Fibroblast of the conjunctiva (primary cell): ENCODE measurements at regions not wholly inside any gene's neighbourhood (a gene's known extent, or its start where the extent isn't known, plus 50 kb on each side); places are given as distances from the start of the nearest gene placed in this dataset.
A peak's percentile ranks its signal among the peaks of the same experiment; 100 is the strongest.

Experiments used
- DNase-seq: peaks from one replicate; pipeline ENCODE4 v3.0.0-alpha.2; 2010; ENCODE audit warnings: low read depth

DNA sequence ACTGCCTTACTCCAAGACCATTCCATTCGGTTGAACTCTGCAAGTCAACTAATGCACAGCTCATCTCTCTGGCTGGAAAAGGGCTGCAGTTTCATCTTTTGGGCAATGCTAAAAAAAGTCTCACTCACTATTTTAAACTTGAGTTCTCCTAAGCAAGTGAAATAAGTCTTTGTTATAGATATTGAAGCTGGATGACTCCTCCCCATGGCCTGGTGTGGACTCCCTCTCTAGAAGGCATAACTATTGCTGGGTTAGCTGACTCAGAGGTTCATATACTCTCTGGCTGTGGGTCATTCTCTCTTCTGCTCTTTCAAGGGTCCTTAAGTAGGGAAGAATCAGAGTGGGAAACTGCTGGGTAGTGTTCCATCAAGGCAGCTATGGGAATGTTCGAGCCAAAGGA, 88.0 kb downstream of the XCL2 start:
- no peak for DNase-seq

DNA sequence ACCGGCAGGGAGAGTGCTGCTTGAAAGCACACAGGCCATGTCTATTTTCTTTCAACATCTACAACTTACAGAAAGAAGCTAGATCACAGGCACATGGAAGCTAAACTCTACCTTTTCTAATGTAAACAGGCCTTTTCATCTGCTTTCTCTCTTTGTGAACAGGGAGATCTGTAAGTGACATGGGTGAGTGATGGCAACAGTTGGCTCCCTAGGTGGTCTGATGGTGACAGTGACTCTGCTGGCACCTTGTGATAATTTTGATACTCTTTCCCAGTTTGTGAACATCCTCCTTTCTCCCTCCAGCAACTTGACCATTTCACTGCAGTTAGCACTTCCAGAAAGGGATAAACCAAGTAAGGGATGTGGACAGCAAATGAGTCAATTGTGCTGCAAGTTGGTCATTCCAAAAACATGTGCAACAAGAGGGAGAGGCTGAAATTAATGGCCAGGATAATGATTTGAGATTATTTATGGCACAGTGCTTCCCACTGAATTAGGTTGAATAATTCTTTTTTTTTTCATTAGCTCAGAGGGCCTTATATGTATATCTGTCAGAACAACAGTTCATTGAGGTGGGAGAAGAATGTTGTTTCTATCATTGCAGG, 89.5 kb downstream of the XCL2 start:
- no peak for DNase-seq

- DNase-seq: no peak
Measured at GRCh38 chr1:168453056-168453455, 90.7 kb downstream of the XCL2 start.

- DNase-seq: no peak
Measured at GRCh38 chr1:168452329-168452728, 91.5 kb downstream of the XCL2 start.

DNA sequence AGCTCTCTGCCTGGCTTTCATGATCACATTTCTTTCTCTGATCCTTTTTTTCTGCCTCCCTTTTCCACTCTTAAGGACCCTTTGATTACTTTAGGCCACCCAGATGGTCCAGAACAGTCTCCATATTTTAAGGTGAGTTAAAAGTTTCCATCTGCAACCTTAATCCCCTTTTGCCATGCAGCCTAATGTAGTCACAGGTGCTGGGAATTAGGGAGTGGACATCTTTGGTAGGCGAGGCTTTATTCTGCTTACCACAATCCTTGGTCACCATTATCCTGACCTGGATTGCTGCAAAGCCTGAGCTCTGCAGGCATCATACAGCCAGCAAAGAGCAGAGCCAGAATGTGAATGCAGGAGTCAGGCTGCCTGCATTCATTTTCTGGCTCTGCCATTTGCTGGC, 95.9 kb downstream of the XCL2 start:
- DNase-seq: no peak

GRCh38 chr1:168446081-168446480, 97.7 kb downstream of the XCL2 start:
- DNase-seq: no peak

DNA sequence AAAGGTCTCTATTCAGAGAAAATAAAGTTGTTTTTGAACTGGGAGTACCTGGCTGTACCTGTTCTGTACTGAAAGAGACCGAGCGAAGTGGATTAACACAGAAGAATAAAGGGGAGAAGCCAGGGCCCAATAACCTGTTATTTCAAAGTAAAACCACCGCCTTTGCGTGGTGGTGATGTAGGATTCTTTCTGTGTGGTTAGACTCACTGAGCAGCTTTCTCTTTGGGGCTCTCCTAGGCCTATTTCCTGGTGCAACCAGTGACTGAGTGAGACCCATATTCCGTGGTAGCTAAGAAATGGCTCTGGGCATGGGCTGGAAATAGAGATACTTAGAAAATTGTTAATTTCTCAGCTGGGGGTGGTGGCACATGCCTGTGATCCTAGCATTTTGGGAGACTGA, 99.9 kb downstream of the XCL2 start:
- no peak for DNase-seq

DNA sequence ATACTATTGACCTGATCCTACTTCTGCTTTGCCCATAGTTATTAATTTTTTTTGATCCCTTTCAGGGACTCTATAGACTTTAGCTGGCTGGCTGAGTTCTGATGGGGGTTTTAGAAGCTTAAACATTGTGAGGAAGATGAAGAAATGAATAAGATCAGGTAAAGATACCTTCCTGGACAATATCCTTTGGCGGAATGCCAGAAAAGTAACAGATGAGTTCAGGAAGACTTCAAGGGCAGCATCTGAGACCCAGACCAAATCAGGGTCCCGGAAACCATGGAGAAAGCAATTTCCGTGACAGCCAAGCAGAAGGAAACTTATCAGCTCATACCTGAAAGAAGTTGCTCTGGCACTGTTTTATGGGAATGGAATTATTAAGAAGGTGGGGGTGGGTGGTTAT, 100.4 kb downstream of the XCL2 start:
- DNase-seq: no peak

DNA sequence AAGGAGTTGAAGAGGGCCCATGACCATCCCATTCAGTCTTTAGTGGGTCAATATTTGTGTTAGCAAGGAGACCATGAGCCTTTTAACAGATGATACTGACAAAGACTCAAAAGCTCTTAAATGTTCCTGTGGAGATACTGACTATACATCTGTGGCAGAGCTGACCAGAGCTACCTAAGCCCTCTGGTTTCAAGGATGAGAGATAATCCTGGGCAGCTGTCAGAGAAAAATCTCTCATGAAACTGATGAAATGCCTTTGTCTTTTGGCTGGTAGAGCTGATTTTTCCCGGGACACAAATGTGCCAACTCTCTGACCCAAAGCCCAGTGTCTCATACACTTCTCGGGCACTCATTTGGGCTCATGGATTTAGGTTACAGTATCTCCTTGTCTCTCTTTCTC, 100.9 kb downstream of the XCL2 start:
- DNase-seq: no peak

GRCh38 chr1:168441745-168442144, 102.1 kb downstream of the XCL2 start:
- DNase-seq: no peak

GRCh38 chr1:168439456-168440375, 104.1 kb downstream of the XCL2 start:
- peak; percentile 80 for DNase-seq

DNA sequence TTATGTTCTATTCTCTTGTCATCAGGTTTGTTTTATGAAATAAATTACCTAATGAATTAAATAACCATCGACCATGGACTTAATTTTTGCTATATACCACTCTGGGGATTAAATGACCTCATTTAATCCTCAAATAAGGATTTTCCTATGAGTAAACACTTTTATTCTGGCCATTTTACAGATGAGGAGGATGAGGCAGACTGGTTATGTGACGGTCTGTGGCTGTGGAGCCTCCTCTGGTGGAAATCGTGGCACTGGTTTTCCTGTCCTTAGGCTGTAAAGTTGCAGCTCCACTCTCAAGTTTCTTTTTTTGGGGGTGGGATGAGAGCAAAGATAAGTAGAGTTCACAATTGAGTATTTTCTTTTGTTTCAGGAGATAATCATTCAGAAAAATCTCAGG, 105.2 kb downstream of the XCL2 start:
- no peak for DNase-seq

GRCh38 chr1:168437821-168438220, 106.0 kb downstream of the XCL2 start:
- no peak for DNase-seq

GRCh38 chr1:168435439-168435838, 108.4 kb downstream of the XCL2 start:
- DNase-seq: no peak

GRCh38 chr1:168433238-168433637, 110.6 kb downstream of the XCL2 start:
- DNase-seq: no peak

DNA sequence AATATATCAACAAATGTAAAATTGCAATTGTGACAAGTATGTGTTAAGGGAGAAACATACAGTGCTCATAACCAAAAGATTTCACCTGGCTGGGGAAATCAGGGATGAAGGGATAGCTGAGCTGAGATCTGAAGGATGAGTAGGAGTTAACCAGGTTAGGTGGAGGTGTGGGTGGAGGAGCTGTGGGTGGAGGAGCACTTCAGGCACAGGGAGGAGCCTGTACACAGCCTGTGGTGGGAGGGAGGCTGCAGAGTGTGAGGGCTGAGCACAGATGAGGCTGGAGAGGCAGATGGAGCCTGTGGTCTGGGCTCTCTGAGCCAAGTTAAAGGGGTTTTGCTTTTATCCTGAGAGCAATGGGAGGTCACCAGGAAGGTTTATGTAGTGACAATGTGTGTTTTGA, 111.9 kb downstream of the XCL2 start:
- DNase-seq: no peak

DNA sequence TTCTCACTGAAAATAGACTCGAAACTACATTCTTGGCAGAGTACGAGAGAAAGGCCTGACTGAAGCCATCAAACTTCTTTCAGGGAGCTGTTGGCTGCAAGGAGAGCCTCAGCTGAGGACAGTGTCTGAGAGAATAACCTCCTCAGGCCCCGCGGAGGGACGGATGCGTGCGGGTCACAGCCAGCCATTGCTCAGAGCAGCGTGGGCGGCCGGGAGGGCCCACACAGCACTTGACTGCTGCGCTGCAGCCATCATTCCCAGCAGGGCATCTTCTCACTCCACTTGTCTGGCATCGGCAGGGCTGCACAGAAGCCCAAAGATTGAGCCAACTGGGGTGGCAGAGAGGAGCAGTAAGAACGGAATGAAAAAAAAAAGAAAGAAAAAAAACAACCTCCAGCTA, 113.5 kb downstream of the XCL2 start:
- DNase-seq: no peak

DNA sequence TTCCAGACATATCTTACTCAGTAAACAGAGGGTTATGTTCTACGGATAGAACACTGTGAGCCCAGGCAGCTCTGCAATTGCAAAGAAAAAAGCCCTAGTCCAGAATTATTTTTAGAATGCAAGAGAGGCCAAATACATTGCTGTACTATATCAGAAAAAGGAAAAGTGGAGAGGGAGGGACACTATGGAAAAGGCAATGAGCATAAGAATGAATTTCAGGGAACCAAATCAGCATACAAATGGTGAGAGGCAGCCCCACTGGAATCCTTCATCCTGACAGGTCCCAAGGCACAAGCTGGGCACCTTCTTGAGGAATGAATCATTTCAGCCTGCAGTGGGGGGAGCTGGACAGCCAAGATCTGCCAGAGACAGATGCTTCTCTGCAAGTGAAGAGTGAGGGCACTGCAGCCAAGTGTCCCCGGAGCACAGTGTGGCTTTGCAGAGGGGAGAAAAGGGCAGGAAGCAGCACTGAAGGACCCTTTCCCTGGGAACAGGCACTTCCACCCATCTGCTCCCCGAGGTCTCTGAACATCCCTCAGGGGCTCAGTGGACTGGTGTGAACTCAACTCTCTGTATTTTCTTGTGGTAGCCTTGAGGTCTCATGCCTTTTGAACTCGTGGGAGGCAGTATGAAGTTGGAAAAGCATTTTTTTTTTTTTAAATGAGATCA, 115.6 kb downstream of the XCL2 start:
- DNase-seq: no peak

GRCh38 chr1:168427051-168427450, 116.7 kb downstream of the XCL2 start:
- DNase-seq: no peak

DNA sequence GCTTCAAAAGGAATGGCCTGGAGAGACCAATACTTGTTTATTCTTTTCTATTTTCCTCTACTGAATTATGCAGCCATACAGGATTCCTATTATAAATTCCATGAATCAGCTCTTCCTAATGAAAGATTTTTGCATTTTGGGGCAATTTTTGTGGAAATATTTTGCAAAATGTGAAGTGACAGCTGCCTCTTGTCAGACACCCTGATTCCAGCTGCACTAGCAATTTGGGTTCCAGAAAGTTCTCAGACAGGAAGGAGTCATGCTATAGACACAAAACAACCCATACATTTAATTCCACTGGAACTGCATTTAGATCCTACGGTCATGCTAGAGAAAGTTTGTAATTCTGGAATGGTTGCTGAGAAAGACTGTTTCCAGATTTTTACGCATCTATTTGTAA, 119.5 kb downstream of the XCL2 start:
- DNase-seq: no peak

DNA sequence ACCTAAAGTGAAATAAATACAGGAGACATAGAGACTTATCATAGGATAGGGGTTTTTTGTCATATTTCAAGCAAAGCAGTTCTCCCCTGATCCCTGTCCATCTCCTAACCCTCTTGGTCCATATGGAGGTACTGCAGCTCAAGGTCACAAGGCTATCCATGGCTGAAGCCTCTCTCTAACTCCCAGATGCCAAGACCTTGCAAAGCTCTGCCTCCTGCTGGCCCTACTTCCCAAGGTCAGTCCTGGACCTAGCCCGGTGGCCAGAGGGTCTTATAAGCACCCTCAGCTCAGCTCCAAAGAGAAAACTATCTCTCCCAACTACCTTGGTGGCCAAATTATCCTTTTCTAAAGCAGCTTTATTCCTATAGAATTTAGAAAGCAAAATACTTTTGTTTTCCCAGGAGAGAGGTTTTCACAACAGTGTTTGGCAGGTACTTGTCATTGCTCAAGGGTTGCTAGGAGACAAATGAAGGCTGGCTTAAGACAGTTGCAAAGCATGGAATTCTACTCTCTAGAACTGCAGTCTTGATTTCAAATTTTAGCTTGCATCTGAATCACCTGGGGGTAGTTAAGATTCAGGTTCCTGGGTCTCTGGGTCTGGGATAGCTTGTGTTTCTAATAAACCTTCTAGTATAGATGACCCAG, 121.5 kb downstream of the XCL2 start:
- no peak for DNase-seq

- DNase-seq: no peak
Measured at GRCh38 chr1:168421399-168422004, 122.3 kb downstream of the XCL2 start.
